Left hindlimb (tissue), 1 donor: ENCODE measurements at regions not wholly inside any gene's neighbourhood (a gene's known extent, or its start where the extent isn't known, plus 50 kb on each side); places are given as distances from the start of the nearest gene placed in this dataset.
"Not testable (repeated sequence)": the region's sequence is repeated elsewhere in the genome, so short reads cannot be mapped to it uniquely, and the experiment has no call there.

Source experiments
- DNase-seq: peaks from one replicate; pipeline ENCODE4 v3.0.0-alpha.2; 2018

DNA sequence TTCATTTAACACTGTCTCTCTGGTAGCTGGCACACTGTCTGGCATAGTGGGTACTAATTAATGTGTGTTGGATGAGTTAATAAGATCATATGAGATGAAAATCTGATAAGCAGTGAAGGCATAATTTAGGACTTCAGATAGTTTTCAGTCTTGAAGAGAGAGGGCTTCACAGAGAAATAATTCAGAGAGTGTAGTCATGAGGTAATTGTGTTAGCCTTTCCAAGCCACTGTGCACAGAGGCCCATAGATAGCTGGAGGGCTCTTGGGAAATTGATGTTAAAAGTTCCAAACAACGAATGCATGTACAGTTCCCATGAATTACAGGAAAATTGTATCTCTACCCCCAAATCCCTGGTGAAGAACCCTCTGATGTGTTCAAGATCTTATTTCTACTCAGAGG, 133.8 kb upstream of the HMGA2 start:
- DNase-seq: no peak

DNA sequence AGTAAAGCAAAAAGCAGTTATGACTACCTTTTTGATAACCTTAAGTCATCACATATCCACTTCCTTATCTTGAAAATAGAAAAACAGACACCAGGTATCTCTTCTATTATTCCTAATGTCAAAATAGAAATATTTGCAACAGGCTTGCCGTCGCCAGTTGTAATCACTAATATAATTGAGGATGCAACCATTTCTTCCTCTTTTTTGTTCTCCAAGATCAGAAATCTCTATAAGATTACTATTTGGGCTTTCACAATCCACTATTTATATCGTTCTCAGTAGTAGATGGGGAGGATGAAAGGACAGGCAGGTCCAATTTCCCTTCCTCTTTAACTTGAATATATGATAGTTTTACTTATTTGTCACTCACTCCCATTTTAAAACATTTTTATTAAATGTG, 130.2 kb upstream of the HMGA2 start:
- no peak for DNase-seq

DNA sequence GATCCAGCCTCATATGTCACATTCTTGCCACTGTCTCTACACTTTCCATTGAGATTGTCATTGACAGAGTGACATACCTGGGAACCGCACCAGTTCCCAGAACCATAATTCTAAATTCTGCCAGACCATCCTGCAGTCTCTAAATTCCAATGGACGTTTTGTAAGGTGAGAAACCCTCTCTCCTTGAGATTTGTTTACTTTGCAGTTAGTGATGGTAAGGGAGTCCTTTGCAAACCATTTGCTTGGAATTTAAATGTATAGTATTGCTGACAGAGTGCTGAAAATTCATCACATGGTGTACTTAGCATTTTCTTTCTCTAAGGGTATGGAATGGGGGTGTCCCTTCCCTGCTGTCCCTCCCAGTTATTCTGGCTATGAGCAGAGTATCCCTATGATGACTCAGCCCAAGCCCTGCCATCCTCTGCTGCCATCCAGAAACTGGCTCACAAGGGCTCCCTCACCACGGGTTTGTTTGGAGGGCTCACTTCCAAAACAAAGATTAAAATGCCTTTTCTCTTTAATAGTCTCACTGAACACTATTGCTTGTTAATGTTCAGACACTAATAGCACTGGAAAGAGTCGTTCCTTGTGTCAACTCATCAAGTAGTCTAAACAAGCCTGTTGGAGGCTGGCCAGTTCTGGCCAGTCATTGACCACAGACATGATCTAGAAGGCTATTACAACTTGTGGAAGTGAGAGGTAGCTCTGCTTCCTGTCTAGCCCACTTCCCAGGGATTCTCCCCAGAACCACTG, 129.0 kb upstream of the HMGA2 start:
- DNase-seq: peak; percentile 47

DNA sequence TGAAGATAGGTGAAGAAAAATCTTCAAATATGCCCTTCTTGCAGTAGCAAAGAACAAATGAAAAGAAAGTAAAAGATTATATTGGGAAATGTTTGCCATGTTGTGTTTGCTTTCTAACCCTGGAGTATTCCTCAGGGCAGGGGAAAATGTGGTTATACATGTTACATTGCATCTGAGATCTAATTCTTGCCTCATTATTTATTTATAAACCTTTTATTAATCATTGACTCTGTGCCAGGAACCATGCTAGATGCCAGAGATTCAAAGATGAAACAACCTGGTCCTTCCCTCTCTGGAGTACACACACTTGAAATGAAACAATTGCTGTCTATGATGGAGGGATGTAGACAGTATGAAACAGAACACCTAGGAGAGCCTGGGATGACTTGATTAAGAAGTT, 128.1 kb upstream of the HMGA2 start:
- DNase-seq: no peak

DNA sequence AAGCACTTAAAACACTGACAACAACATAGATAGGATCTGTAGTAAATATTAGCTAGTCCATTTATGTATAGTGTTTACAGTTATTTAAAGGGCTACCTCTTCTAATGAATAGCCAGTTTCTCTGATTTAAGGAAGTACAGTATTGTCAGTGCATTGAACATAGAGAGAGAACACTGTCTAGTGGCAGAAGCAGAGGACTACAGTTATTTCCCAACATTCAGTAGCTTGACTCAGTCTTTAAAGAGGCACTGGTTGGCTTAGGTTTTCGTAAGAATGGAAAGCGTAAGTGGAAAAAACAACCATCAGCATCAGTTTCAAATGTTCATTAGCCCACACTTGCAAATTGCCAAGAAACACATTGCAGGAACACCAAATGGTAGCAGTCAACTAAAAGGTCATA, 125.0 kb upstream of the HMGA2 start:
- no peak for DNase-seq

DNA sequence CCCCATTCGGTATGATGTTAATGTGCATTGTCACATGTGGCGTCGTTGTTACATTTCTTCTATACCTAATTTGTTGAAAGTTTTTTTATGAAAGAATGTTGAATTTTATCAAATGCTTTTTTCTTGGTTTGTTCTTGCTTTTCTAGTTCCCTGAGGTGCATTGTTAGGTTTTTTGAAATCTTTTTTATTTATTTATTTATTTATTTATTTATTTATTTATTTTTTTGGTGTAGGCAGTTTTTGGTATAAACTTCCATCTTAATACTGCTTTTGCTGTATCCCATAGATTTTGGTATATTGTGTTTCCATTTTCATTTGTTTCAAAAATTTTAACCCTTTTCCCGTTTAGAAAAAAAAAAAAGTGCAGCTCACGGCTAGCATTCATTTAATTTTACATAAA, 121.1 kb upstream of the HMGA2 start:
- no peak for DNase-seq

DNA sequence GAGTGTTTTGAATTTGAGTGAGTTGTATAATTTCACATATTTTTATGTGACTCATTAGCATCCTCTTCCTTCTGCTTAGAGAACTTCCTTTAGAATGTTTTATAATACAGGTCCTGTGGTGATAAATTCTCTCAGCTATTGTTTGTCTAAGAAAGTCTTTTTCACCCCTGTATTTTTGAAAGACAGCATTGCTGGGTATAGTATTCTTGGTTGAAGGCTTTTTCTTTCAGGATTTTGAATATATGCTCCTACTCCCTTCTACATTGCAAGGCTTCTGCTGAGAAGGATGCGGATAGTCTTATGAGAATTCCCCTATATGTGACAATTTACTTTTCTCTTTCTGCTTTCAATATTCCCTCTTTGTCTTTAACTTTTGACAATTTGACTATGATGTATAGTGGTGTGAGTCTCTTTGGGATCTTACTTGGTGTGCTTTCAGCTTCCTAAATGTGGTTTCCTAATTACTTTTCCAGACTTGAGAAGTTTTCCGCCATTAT, 118.9 kb upstream of the HMGA2 start:
- DNase-seq: no peak

DNA sequence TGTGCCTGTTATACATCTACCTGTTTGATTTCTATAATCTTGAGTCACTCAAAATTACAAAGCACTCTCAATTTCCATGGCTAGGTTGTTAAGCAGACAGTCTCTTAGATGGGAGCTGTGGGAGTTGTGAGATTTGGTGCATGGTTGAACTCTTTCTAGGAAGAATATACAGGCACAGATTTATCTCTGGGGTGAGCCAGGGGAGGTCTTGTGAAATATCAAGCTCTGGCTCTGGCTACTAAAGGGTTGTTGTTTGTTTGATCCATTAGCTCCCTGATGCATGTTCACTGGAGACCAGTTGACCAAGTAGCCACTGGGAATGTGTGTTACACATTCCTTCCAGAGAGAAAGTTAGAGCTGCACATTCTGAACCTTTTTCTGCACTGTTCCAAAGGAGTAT, 117.2 kb upstream of the HMGA2 start:
- no peak for DNase-seq

DNA sequence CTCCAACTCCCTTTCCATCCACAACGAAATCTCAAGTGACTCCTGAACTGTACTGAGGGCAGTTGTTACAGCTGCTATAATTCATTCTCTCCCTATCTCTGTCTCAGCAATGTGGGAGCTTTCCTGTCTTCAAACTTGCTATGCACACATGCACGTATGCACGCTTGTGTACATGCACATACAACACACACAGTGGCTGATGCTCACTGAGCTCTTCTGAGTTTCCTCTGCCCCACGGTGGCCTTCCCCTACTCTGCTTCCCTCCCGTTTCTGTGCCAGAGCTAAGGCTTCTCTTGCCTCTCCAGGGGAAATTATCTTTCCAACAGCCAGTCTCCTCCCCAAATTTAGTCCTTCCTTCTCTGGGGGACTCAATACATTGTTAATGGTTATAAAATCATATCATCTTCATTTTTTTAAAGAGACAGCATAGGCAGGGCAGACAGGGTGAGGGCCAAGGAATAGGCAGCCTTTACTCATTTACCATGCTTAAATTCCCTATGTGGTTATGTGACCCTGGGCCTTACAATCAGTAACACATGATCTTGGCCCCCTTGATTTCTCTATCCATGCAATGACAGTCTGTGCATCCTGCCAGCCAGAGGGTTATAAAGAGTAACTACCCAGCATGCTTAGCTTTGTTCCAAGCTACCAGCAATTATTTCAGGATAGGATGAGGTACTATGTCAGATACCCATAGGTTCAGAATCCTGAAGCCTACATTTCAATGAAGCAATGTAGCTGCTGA, 111.9 kb upstream of the HMGA2 start:
- DNase-seq: no peak

DNA sequence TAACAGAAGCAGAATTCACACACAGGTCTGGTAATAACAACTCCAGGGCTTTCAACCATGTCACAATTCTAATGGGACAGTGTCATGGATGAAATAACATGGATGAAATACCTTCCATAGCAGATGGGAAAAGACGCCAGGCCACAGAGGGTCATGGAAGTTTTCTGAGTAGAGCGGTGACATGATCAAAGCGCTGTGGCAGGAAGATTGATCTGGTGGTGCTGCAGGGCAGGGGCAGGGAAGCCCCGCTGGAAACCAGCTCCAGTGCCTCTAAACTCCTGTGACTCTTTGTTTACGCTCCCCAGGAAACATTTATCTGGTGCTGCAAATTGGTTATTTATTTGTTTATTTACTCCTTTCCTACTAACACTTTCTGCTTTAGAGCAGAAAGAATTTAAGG, 108.3 kb upstream of the HMGA2 start:
- no peak for DNase-seq

DNA sequence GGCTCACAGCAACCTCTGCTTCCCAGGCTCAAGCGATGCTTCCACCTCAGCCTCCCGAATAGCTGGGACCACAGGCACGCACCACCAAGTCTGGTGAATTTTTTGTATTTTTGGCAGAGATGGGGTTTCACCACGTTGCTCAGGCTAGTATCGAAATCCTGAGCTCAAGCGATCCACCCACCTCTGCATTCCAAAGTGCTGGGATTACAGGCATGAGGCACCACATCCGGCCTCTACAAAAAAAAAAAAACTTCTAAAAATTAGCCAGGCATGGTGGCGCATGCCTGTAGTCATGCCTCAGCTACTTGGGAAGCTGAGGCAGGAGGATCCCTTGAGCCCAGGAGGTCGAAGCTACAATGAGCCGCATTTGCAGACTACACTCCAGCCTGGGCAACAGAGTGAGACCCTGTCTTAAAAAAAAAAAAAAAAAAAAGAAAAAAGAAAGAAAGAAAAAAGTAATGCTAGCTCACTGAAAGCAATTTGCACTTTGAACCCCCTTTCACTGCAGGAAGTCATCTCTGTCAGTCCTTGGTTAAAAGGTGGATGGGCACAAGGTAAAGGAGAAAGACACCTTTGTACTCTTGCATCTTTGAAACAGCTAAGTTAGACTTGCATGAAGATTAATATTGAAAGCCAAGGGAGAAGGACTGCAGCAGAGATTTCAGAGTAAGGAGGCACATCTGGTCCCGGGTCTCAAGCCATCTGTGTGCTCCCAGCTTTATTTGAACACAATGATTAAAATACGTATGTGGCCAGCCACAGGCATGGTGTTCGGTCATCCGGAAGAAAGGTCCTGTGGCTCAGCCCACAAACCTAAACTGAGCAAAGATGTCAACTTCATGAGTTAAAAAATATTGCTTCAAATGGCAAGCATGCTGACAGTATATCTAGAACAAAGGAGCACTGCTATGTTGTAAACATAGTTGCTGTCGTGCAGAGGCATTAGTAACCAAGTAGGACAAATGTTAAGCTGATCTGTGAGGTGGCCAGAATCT, 103.8 kb upstream of the HMGA2 start:
- no peak for DNase-seq

DNA sequence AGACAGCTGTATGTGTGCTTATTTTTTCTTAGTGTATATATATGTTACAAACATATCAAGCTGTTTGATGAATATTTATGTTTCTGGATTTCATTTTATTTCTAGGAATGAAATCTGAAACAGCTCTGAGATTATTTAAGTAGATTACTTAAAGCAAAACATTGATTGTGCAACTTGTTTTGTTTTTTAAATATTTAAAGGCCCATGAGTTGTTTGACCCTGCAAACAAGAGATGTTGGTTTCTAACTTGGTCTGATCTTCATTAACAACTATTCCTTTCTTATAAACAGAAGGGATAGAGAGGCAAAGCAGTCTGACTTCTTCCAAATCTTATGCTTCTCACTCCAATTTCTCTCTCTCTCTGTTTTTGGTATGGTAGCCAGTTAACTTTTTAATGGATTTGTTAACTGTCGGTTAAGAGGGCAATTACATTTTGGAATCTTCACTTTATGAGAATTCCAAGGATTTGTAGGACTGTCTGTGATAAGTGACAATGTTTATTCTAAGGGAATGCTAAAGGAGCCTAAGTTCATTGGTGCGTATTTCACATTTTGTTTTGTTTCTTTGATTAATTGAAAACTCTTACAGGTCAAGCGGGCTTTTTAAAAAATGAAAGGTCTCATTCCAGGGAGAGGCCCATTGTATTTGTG, 102.6 kb upstream of the HMGA2 start:
- DNase-seq: no peak

DNA sequence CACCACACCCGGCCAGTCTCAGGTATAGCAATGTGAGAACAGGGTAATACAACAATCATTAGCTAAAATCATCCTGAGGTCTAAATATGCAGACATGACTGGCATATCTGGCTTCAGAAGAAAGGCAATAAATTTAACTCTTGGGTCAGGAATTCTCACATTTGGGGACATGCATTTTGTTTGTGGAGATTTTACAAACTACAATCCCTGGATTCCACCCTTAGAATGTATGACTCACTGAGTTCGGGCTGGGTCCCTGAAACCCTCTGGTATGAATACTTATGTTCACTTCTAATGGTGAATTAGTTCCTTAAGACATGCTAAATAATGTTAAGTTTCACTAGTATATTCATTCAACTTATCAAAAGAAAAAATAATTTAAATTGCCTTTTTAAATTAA, 98.9 kb upstream of the HMGA2 start:
- no peak for DNase-seq

DNA sequence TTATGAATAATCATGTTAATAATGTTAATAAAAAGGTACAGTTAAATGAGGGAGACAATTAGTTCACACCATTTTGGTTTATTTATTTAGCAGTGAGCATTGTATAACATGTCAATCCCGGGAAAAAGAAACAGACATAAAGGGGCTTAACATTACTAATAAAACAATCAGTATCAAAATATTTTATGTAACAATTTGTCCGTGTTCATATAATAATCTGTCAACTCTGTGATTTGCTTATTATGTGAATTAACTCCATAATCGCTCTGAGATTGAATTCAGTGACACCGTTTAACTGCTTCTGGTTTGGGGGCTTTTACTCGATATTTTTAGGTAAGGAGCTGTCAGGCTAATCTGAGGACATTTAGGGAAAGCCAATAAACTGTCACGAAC, 95.8 kb upstream of the HMGA2 start:
- no peak for DNase-seq

DNA sequence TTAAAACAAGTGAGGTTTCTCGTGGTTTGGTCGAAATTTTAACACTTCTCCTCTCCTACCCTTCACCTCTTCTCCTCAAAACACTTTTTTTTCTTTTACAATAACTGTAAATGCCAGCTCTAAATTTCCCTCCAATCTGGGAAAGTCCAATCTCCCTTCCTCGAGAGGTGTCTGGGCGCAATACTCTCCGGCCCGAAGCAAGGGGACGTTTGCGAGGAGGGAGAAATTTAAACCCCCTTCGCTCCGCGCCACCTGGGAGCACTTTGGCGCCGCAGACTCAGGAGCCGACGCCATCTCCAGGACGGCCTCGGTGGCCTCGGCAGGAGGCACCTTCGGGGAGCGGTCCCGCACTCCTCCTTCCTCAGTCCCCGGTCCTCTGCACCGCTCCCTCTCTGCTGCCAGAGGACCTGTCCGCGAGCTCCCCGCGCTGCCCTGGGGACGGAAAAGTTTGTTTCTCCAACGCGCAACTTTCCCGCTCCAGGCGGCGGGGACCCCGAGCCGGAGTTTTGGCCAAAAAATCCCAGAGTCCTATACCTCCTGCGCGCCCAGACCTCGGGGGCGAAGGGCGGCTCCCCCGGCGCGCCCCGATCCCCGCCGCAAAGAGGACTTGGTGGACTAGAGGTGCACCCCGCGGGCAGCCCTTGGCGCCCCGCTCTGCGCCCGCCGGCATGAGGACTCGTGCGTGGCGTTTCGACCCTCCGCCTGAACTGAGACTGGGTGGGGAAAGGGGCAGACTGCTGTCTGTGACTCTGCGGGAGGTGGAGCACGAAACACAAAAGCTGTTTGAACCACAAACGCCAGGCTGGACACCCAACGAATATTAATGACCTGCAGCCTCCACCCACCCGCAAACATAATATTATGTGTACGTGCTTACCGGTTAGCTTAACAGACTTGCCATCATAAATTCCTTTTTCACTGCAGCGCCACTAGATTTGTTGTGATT, 95.2 kb upstream of the HMGA2 start:
- DNase-seq: peak; percentile 45

DNA sequence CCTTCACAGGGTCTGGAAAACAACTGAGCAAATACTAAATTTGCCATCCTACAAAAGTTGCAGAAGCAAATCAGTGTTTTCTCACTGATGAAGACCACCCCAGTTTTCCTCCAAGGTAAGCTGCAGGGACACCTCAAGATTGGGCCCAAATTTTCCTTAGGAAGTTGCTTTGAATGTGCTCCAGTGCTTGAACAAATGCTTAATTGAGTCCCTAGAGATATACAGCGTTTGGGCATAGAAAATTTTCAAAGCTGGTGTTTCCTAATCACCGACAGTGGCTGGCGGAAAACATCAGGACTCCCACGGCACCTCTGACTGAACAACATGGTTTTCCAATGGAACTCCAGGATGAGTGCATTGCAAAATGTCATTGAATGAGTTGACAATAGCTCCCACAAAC, 92.5 kb upstream of the HMGA2 start:
- DNase-seq: no peak

DNA sequence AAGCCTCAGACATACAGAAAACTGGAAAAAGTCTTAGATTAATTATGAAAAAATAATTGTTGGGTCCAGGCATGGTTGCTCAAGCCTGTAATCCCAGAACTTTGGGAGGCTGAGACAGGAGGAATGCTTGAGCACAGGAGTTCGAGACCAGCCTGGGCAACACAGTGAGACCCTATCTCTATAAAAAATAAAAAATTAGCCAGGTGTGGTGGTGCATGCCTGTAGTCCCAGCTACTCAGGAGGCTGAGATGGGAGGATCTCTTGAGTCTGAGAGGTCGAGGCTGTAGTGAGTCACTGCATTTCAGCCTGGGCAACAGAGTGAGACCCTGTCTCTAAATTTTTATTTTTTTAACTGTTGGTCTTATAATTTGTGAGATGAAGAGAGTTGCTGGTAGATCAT, 90.6 kb upstream of the HMGA2 start:
- DNase-seq: not testable (repeated sequence)

DNA sequence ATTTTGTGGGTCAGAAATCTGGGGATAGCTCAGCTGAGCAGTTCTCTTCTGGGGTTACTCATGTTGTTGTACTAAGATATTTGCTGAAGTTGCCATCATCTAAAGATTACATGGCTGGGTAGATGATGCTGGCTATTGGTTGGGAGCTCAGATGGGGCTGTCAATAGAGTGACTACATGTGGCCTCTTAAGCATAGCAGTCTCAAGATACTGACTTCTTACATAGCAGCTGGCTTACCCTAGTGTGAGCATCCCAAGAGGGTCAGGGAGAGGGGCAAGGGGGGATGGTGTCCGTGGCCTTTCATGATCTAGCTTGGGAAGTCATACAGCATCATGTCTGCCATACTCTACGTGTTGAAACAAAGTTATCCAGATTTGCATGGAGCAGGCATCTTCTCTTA, 90.1 kb upstream of the HMGA2 start:
- no peak for DNase-seq

DNA sequence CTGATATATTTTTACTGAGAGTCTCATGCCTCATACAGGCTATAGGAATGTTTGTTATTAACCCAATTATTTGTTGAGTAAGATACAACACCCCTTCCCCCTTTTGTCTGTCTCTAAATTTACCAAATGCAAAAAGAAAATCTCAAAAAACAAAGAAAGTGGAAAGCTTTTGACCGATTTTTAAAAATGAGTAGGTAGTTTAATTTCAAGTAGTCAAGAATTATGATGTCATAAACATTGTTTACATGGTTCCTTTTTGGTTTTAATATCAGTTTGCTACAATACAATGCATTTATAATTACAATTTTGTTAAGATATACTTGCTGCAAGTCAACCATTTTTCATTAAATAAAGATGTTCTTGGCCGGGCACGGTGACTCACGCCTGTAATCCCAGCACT, 84.7 kb upstream of the HMGA2 start:
- DNase-seq: no peak

DNA sequence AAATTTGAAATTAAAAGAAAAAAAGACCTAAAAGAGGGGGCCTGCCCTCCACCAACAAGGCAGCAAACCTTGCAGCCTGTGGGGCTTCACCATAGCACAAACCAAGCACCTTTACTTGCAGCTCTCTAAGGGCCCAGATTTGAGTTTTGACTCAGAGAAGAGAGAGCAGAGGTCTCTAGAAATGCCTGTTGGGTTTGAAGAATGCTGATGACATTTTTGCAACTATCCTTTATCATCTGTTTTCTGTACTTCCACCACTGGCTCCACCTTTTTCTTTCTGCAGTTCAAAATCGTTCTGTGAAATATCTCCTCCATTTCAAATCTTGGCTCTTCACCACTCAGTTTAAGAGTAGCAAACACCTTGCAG, 83.8 kb upstream of the HMGA2 start:
- no peak for DNase-seq

DNA sequence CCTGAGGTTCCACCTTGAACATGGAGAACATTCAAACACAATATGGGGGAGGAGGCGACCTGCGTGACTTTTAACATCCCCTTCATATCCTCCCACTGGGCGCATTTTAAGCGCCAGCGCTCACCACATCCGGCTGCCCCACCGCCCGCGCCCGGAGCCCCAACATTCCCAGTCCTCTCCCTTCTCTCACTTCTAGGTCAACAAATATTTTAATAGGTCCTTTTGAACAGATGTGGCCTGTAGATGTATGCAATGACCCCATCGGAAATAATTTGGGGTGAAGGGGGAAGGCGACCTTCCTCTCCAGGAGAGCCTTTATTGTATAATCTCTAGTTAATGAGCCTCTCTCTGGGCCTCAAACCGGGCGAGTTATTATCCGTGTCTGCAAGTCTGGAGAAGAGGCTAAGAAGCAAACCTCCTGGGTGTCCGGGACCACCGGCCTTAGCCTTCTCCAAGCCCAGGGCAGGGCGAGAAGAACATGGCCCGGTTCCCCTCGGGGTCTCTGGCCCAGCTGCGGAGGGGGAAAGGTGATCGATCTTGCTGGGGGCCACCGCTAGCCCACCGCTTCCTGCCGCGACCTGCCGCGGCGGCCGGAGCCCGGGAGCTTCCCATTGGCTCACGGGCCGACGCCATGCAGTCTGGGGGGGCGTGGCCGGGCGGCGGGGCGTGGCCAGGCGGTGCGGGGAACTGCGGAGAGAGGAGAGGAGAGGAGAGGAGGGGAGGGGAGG, 83.2 kb upstream of the HMGA2 start:
- DNase-seq: peak; percentile 93
